NCI-H82 treated with DMSO at 0.1 percent for 48 hours (cell line): ENCODE measurements at regions not wholly inside any gene's neighbourhood (a gene's known extent, or its start where the extent isn't known, plus 50 kb on each side); places are given as distances from the start of the nearest gene placed in this dataset.
"Not testable (repeated sequence)": the region's sequence is repeated elsewhere in the genome, so short reads cannot be mapped to it uniquely, and the experiment has no call there.

Source experiments
- DNase-seq: peaks from one replicate; lab custom pipeline; 2025; ENCODE audit not compliant: unreplicated experiment; lab: John Stamatoyannopoulos, UW

GRCh38 chr2:13335862-13336535, 619.3 kb downstream of the TRIB2 start:
- no peak for DNase-seq

GRCh38 chr2:13351068-13351467, 634.3 kb downstream of the TRIB2 start:
- DNase-seq, result no peak

GRCh38 chr2:13353083-13353482, 636.3 kb downstream of the TRIB2 start:
- DNase-seq, result no peak

- no peak for DNase-seq
Measured at GRCh38 chr2:13354031-13354430, 637.3 kb downstream of the TRIB2 start.

DNA sequence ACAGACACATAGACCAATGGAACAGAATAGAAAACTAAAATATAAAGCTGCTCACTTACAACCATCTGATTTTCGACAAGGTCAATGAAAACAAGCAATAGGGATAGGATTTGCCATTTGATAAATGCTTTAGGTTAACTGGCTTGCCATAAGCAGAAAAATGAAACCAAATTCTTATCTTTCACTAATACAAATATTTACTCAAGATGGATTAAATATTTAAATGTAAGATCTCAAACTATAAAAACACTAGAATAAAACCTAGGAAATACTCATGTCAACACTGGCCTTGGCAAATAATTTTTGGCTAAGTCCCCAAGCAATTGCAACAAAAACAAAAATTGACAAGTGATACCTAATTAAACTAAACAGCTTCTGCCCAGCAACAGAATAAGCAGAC, 665.2 kb downstream of the TRIB2 start:
- not testable (repeated sequence) for DNase-seq

- not testable (repeated sequence) for DNase-seq
Measured at GRCh38 chr2:13389172-13389571, 672.4 kb downstream of the TRIB2 start.

DNA sequence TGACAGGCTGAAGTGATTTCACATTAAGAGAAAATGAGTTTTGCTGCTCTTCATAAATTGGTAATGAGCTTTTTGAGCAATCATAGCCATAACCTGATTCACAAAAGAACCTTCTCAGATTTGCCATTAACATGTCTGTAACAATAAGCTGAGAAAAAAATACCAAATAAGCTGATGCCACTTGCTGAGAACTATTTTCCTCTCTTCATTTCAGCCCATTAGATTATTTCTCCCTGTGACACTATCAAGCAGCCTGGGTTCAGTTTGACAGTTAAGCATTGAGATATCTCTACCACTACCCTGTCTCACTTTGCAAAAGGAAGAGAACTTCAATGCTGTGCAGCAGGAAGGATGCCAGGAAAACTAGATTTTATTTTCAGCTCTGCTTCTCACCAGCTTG, 673.9 kb downstream of the TRIB2 start:
- no peak for DNase-seq

GRCh38 chr2:13401312-13401711, 684.6 kb downstream of the TRIB2 start:
- no peak for DNase-seq

- no peak for DNase-seq
Measured at GRCh38 chr2:13413989-13414388, 697.3 kb downstream of the TRIB2 start.

DNA sequence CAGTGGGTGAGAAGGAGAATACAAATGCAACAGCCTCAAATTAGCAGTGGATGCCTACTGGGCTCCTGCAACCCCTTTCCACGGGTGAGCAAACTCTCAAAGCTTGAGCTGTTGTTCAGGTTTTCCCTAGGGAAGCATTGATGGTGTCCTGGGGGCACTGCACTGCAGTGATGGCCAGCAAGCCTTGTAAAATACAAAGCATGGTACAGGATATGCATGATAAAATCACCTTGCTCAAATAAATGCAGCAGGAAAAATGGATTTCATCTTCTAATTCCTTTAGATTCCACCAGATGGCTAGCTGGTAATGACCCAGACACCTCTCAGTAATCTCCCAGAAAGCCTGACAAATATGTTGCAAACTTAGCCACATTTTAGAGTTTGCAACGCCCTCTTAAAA, 698.2 kb downstream of the TRIB2 start:
- no peak for DNase-seq

DNA sequence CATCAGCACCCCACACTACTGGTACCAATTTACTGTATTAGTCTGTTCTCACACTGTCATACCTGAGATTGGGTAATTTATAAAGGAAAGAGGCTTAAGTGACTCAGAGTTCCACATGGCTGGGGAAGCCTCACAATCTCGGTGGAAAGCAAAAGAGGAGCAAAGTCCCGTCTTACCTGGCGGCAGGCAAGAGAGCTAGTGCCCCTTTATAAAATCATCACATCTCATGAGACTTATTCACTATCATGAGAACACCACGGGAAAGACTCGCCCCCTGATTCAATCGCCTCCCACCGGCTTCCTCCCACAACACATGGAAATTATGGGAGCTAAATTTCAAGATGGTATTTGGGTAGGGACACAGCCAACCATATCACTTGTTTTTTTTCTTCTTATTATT, 717.2 kb downstream of the TRIB2 start:
- DNase-seq, result no peak

DNA sequence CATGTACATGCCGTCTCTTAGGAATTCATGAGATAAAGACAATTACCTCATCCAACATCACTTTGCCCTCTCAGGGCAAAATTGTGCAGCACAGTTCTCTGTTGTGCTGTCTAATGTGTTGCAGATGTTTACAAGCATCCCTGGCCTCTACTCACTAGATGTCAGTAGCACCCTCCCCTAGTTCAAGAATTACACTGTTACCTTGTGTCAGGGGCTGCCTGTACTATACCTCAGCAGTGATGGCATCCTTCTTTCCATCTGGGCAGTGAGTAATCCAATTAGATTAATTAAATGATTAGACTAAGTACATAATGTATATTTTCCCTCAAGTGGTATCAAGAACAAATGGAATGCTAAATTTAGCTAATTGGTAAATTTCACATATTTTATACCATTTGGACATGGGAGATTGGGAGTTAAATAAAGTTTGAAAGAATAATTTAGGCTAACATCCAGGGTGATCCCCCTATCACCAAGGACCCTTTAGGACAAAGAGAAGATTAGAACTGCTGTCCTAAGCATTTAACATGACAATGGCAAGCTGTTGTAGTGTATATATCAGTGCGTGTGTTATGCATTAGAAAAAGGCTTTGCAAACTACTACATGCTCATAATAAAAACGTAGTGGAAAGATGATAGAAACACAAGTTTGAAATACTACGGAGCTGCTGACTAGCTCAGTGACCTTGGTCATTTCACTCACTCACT, 727.0 kb downstream of the TRIB2 start:
- peak; percentile 86 for DNase-seq

GRCh38 chr2:13462464-13462863, 745.7 kb downstream of the TRIB2 start:
- DNase-seq, result no peak

DNA sequence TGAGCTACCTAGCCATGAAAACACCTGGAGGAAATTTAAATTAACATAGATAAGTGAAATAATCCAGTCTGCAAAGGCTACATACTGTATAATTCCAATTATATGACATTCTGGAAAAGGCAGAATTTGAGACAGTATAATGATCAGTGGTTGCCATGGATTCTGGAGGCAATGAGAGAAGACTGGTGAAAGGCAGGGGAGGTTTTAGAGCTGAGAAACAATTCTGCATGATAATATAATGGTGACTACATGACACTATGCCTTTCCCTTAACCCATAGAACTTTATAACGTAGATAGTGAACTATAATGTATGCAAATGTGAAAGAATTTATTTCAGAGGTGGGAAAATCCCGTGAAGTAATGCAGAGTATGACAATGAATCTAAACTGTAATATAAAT, 749.3 kb downstream of the TRIB2 start:
- no peak for DNase-seq

DNA sequence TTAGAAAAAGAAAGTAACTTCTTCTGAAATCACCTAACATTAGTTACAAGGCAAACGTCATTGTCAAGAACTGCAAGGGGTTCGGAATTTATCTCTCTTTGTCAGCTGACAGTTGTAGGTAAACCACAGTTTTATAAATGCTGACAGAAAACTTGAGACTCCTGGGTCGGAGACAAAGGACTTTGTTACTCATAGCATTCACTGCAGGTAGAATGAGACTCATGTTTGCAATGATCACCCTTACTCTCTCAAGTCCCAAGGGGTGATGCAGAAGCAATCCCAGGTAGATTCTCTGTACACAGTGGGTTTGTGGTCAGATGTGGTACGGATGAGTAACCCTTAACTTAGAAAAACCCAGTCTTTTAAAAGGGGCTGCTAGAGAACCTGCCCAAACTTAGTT, 757.8 kb downstream of the TRIB2 start:
- no peak for DNase-seq

- DNase-seq, result no peak
Measured at GRCh38 chr2:13480057-13480456, 763.3 kb downstream of the TRIB2 start.

GRCh38 chr2:13481201-13481600, 764.5 kb downstream of the TRIB2 start:
- no peak for DNase-seq

DNA sequence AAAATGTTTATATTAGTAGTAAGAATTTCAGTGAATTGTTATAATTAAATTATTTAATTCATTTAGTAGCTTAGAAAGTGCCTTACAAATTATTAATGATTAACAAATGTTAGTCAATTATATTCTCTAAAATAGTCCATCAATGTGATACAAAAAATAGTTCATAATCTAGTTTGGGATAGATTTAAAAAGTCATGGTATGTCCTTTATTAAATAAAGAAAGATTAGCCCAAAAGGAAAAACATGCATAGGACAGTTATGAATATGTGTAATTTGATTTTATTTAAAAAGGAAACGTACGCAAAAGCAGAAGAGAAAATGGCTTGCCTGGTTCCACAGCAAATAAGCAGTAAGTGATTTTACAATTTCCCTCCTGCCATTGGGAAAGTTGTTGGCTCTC, 768.5 kb downstream of the TRIB2 start:
- no peak for DNase-seq

DNA sequence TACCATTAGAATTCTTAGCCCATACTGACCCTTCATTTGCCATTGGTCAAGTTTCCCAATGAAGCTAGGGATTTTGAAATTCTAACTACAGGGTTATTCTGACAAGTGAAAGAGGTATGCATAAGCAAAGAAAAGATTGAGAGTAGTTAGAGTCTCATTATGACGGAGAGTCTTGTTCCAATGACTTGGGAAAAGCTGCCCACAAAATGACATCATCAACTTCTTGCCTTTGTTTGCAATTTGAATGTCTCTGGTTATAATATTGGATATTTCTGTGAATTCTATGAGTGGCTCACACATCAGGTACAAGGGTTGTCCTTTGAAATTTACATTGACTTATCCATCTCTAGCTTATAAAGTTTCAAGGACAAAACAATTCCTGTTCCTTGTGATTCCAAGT, 772.2 kb downstream of the TRIB2 start:
- no peak for DNase-seq

GRCh38 chr2:13492262-13492661, 775.5 kb downstream of the TRIB2 start:
- no peak for DNase-seq

DNA sequence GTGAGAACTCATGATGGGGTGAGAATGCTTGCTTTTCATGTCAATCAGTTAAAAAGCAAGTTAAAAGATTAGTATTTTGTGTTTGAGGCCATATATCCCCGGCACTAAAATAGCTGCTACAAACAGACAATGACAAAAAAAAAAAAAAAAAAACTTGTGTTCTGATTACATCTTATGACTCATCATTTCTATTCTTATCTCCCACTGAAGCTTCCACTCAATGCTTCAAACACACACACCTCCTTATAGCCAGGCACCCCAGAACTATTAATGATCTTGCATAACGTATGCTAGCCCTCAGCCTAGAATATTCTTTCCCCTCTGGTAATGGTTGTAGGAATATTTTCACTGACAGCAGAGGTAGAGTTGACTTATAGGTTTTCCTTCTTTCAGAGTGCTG, 778.3 kb downstream of the TRIB2 start:
- no peak for DNase-seq

DNA sequence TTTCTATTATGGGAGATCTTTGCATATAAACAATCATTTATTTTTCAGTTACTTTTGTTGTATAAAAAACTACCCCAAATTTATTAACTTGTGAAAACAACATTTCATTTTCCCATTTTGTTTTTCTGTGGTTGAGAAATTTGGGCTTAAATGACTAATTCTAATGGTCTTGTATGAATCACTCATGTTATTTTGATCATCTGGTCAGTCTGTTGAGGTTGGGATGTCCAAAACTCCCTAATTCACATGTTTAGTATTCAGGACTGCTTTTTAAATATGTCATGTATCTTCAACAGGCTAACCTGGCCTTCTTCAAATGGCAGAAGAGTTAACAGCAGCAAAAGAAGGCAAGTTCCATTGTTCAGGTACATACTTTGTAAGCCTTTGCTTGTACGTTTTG, 788.1 kb downstream of the TRIB2 start:
- no peak for DNase-seq

DNA sequence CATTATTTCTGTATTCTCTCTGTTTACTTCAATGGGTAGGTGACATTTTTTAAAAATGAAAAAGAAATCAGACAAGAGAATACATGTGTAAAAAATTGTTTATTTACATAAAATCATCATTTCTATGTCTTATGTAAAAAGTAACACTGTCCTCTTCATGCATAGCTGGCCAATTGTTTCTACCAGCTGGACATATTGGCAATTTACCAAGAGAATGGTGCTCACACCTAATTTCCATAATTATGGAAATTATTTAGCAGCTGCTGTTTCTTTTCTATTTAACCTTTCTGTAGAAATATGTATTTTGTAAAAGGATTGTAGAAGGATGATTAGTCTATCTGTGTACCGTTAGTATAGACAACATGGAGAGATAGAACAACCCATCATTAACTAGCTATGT, 791.9 kb downstream of the TRIB2 start:
- no peak for DNase-seq
